Activated CD8-positive, alpha-beta memory T cell treated with anti-CD3 and anti-CD28 coated beads, Interleukin-2, amount 50 U/mL, for 48 hours (primary cell): ENCODE measurements at regions not wholly inside any gene's neighbourhood (a gene's known extent, or its start where the extent isn't known, plus 50 kb on each side); places are given as distances from the start of the nearest gene placed in this dataset.
A peak's percentile ranks its signal among the peaks of the same experiment; 100 is the strongest.

ENCODE experiments used
- DNase-seq: peaks from one replicate; pipeline ENCODE4 v3.0.0-alpha.2; 2020

DNA sequence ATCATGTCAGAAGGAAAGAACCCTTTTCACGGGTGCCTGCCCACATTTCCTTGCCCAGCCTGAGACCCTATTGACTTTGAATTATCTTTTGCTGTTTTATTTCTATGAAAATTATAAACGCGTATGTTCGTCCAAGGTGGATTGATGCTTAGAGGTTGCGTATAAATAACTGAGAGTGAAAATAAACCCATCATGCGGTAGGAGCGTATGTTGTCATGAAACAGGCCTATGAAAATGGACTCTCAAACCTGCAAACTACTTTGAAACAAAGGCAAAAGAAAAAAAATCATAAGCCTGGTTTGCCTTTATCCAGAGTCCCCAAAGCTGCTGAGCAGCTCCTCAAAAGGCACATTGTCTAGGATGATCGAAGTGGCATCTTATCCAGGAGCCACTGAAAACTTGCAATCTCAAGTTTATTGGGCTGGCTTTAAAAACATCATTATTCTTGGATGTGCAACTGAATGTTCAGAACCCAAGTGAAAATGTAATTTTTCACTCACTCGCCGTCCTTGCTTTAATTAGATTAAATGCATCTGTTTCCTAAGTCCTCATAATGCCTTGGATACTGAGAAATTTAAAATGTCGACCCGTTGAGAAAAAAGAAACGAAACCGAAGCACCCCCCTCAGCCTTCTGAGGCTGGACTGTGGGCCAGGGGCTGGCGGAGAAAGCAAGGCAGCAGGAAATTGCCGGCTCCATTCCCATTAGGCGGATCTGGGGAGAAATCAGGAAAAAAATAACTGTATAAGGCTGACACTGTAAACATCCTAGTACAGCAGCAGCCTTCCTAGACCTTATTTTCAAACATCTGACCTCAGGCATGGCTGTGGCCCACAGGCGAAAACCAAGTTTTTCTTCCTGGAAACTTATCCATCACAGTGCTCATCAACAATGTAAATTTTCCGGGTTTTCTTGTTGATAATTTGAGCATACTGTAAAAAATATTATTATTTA, 82.9 kb upstream of the PPARA start:
- DNase-seq, result no peak

DNA sequence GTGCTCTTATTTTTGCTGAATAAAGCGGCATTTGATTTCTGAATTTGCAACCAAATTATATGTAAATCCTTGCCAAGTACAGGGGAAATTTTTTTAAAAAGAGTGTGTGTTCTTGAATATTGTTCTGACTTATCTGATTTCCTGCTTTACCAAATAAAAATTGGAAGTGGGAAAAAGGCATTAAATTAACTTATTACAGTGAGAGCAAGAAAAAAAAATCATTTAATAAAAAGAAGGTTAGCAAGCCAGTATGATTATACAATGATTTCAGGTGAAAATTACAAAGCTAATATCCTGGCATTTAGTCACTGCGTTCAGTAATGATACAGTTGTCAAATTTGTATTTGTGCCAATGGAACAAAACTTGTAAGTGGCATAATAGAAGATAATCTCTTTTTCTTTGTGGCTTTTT, 82.1 kb upstream of the PPARA start:
- DNase-seq, result no peak

DNA sequence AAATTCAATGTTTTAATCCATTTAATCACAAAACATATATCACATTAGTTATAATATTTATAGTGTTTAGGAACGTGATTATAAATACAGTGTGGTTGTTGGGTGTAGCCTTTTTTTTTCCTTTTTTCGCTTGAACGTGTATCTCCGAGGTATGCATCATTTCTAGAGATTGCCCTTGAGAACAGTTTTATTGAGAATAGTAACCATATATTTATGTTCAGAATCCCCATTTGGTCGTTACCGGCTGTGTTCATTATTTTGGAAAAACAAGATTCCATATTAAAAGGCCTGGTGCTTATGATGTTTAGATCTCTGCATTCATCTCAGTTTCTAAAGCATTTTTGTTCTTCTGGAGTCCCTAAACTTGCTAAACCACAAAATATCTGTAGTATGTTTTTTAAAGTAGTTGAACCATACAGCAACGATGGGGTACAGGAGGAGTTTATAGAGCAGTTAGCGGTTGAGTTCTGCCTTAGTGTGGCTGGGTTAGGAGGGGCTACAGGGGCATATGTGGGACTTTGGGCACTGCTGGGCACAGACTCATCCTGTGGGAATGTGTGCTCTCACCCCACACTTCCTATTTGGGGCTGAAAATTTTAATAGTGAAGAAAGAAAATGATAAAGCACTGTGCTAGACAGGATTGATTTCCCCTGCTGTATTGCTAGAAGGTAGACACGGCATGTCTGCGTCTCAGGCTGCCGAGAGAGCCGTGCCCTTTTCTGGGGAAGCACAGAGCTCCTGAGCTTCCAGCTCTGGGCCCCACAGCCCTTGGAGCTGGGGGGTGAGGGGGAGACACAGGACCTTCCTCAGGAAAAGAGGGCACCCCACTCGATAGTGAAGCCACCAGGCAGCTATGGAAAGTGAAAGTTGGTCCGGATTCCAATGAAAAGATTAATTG, 81.5 kb upstream of the PPARA start:
- no peak for DNase-seq

DNA sequence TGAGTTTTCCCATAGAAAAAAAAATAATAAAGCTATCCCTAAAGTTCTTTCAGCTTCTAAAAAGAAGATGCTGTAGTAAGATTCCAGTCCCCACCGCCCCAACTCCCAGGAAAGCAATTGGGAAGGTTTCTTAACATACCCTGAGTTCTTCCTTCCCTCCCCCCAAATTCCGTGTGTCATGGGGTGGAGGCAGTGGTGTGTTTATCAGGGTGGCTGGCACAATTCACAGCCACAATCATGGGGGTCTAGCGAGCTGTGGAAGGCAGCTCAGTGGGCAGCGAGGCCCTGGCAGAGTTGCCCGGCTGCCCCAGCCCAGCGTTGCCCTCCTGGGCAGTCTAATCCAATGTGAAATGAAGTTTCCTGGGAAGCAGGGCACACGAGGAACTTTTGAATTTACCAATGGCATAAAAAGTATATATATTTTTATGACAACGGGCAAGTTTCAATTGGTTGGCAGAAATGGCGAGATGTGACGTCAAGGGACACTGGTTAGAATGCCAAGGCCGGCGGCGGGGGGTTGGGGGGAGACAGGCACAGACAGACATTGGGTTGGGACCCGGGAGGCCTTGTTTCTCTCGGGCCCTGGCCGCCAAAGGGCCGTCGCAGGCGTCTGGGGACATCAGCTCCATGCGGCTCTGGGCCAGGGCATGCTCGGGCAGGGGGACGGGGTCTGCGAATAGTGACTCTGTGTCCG, 80.7 kb upstream of the PPARA start:
- peak; percentile 72 for DNase-seq

DNA sequence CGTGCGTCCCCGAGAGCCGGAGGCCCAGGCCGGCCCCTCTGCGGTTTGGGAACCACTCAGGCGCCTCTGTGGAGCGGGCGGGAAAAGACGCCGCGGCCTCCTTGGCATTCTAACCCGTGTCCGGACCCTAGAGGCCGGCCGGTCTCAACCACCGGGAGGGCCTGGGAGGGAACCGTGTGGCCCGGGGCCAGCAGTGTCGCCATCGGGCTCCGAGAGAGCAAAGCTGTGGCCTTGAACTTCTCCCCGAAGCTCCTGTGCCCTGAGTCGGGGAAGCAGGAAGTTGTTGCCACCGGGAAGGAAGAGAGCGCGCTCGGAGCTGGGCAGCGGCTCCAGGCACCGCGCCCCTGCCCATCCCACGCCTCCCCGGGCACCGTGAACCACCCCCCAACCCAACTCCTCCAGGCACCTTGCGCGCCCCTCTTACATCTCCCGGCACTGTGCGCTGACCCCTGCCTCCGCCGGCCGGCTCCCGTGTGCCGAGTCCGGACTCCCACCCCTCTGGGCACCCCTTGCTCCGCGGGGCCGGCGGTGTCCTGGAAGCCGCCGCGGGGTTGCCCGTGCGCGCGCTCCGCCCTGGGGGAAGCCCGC, 80.0 kb upstream of the PPARA start:
- DNase-seq, result peak; percentile 76

DNA sequence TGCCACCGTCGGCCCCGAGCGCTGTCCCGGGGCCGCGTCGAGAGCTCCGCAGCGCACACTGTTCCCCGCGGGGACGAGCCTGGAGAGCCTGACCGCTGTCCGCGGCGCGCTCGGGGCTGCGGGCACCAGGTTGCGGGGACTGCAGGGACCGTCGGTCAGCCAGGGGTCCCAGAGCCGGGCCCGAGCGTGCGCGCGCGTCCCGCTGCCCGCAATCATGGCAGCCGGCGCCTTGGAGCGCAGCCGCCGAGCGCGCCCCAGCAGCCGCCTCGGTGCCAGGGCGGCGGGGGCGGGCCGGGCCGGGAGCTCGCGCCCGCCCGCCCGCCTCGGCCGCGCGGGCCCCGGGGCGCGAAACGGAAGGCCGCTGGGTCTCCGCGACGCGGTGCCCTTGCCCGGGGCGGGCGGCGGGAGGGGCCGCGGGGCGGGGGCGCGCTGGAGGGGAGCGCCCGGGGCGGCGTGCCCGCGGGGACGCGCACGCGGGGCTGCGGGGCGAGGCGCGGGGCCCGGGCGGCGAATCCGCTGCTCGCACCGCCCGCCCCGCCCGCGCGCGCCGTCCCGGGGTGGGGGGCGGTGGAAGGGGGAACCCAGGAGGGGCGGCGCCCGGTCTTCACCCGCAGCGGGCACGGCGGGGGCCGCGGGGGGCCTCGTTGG, 79.4 kb upstream of the PPARA start:
- DNase-seq, result peak; percentile 70

DNA sequence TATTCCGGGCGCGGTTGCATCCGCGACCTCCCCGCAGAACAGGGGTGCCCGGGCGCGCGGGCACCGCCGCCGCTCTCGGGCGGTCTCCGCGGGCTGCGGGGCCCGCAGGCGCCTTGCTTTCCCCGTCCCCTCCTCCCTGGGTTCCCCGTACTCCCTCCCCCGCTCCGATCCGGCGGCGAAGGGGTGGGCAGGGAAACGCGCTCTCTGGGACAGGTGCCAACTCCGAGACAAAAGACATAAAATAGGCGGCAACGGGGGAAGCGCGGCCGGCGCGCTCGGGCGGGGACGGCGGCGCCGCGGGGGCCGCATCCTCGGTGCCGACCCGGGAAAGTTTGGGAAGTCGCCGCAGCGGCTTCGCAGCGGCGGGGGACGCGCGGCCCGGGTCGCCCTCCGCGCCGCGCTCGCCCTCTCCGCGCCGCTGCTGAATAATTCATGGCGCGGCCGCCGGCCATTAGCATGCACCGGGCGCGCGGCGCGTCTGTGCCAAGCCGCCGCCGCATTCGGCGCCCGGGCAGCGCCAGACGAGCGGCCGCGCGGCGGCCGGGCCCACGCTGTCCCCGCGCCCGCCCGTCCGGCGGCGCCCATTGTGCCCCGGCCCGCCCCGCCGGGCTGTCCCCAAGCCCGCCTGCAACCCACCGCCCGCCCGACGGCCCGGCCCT, 78.7 kb upstream of the PPARA start:
- peak; percentile 80 for DNase-seq

DNA sequence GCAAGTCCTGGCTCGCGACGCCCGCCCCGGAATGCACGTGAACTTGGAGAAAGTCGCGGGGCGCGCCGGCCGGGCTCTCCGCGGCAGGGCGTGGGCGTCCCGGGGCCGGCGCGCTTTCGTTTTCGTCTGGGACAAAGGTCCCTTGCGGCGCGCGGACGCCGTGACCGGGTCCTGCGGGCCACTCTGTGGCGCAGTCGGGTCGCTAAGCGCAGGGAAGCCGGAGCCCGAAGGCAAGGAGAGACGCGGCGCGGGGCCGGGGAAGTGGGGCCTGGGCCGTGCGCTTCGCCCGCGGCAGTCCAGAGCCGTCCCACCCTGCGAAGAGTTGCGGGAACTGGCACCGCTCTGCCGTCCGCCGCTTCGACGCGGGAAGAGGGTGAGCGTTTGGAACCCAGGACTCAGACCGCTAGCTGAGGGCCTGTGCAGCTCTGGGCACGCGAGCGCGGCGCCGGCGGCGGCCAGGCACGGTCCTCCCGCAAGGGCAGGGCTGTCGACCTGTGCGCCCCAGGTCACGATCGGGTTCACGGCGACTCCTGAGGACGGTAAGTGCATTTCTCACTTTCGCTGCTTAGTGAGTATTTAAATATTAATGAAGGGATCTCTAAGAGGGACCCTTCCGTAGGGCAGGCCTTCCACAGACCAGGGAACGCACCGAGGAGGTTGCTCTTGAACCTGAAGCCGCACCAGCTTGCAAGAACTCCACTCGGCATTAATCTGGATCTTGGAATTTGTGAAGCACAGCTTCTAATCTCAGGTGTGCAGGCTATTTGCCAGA, 78.0 kb upstream of the PPARA start:
- DNase-seq, result peak; percentile 82

DNA sequence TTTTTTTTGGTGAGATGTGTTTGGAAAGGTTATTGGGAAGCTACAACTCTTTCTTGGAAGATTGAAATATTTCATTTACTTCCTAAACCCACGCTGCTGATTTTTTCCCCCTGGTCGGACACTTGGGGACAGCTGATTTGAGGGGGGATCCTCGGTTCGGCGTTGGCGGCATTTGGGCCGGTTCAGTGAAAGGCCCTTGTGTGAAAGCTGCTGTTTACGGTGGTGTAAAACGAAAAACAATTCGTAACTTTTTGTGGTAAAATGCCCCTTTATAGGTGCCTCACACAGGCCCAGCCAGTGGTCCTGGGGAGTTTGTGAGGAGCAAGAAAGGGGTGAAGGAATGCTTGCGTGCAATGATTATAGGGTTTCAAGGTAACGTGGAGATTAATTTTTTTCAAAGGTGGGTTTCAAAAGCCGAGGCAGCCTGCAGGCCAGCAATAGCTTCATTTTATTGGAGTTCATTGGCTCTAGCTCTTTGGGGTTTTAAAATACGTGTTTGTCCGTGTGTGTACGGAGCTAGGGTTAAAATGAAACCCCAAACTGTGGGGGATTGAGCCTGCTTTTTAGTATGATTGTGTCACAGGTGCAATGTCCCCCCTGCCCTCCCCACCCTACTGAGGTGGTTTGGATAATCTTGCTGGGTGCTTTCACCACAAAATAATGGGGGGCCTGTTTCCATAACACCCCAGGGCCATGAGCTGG, 77.2 kb upstream of the PPARA start:
- DNase-seq, result no peak

DNA sequence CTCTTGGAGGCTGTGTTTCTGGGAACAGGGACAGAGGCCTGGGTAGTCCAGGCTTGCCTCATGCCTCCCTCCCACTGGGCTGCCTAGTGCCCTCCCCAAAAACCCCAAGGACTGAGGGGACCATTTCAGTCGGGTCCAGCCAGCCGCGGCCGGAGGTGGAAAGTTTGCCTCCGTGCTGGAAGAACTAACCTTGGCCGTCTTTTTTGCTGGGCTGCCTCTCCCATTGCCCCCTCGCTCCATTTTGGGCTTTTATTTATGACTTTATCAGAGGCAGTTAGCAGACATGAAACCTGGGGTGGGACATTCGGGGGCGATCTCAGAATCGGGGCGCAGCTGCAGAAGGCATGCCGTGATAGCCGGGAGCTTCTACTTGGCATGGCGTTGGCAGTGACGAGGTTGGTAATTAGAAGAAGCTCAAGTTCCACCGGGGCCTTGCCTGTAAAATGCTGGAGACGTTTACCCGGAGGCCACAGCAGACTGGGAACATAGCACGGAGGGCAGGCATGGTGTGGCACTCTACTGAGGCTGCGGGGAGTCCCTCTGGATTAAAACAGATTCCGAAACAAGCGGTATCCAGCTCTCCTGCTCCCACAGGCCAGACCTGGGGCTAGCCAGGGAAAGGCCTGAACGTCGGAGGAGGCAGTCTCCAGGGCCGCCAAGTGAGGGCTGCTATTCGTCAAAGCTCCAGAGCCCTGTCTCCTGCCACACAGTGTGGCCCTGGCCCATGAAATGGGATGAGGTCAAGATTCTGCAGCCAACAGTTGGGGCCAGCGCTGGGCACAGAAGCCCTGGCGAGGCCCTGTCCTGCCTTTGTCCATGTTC, 76.4 kb upstream of the PPARA start:
- DNase-seq, result no peak

DNA sequence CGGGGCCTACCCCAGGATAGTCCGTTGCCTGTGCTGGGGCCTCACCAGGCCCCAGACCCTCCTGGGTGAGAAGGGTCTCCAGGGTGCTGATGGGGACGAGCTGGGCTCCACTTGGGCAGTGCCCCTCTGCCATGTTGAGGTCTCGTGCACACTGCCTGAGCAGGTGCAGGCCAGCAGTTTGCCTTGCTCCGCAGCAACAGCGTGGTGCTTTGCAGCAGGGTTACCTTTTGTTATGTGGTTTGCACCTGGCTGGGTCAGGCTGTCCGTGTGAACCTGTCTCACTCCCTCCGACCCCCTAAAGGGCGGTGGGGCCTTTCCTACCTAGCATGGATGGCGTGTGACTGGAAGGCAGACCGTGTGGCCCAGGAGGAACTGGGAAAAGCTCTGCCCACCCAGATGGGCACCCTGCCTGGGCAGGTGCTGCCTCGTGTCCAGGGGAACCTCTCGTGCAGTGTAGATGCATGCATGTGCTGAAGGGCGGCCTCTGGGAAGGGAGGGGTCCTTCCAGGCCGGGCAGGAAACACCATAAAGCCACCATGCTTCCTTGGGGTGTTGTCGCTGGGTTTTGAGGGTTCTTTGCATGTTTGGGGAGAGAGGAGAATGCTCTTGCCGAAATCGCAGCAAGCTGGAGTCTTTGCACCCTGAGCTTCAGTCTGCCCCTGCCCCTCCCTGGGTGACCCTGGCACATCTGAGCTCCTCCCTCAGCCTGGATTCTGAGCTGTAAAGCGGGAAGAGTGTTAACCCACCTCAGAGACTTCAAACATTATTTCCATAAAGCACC, 75.4 kb upstream of the PPARA start:
- DNase-seq, result no peak

DNA sequence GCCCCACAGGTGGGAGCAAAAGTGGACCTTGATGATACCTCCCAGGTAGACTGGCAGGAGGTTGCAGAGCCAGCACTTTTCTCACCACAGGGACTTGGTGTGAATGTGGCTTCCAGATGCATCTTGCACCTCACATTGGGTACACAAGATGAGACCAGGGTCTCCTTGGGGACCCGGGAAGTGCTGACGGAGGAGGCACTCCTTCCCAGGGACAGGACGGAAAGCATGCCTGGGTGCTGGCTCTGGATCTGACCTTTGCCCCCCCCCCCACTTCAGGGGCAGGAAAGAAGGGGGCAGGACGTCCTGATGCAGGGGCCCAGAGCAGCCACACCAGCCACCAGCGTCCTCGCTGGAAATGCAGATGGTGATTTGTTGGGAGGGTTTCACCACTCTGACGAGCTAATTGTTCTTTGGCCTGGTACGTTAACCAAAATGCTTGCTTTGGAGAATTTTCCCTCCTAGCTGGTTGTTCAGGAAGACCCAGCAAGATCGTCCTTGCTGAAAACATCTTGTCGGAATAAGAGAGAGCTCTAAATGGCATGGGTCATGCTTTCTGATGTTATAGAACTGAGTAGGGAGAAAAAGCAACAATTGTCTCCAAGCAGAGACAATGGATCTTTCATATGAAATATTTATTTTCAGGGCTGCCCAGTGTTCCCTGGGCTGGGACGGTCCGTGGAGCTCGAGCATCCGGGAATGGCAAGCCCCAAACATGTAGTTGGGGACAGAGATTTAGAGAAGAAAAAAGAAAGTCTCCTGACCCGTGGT, 74.4 kb upstream of the PPARA start:
- DNase-seq, result no peak

DNA sequence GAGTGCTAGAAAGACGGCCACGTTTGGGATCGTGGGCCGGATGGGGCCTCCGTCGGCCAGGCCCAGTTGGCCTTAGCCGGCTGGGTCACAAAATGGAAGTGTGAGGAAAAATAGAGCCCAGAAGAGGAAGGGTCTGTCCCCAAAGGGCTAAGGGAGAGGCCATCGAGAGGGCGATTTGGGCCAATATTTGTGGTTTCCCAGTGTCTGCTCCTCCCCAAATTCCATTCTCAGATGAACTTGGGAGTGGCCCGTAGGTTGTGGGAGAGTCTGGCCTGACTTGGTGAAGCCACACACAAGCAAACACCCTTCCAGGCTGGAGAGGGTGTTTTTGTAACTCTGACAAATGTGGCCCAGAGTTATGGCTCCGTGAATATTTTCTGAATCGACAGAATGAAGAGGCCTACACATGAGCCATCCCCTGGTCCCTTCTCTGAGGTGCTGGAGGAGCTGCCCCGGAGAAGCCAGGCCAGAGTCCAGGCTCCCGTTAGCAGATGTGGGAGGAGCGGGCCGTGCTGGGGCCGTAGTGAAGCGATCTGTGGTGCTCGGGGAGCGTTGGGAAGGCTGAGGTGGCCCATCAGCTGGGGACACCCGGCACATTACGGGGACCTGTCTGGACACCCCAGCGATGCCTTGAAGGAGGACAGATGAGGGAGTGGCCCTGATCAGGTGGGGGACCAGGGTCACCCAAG, 73.5 kb upstream of the PPARA start:
- no peak for DNase-seq

DNA sequence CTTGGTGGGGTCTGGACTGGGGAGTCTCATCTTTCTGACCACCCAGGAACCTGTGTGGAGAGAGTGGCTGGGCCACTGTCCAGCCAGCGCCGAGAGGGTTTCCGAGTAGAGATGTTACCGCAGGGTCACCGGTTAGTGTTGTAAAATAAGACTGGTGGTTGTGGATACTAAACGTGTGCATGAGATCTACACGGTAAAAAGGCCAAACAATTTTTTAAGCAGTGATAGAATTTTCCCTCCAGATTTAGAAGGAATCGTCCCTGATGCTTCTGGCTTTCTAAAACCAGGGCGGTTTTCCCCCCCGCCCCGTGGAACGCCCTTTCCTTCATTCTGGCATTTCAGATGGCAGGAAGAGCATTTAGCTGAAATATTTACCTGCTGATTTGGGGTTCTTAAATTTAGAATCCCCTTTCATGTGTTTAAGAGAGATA, 72.6 kb upstream of the PPARA start:
- no peak for DNase-seq

DNA sequence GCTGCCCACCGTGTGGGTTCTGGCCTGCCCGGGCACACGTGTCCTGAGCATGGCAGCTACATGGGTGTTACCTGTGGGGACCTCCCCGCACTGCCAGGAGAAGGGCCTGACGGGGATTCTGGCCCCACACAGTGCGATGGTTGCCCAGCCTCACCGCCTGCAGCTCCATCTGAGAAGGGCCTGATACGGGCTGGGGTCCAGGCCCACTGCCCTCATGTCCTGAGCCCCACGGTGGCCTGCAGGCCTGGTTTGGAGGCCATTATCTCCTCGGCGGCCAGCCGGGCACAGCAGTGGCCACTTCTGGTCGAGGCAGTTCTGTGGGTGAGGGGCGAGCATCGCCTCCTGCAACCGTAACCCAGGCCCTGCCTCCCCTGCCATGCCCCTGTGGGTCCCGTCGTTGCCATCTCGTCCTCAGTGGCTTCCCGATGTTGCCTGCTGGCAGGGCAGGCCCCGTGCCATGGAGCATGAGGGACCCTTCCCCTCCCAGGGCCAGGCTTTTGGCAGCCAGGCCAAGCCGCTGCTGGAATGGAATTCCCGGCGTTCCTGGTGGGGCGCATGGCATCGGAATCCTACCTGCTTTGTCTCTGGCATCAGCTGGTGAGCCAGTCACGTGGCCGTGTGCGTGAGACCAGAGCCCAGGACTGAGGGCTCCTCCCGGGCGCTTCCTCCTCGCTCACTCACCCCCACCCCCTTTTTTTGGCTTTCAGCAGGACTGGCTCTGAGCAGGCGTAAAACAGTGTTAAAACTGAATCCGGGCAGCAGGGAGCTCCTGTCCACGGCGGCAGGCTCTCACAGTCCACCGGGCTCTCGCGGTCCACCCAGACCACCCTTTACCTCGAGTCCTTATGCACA, 71.9 kb upstream of the PPARA start:
- DNase-seq, result no peak
